ENCODE measurements at regions not wholly inside any gene's neighbourhood (a gene's known extent, or its start where the extent isn't known, plus 50 kb on each side); places are given as distances from the start of the nearest gene placed in this dataset.

GRCh38 chrX:138945219-138945618, 233.7 kb upstream of the FGF13 start:
- TF ChIP-seq NR2C2 (CRISPR knock-in tag; IDR thresholded peaks at IDR 0.05) = no peak
- TF ChIP-seq CREB1 (CRISPR knock-in tag; IDR thresholded peaks at IDR 0.05) = no peak
- no peak for TF ChIP-seq CREM (CRISPR knock-in tag; IDR thresholded peaks at IDR 0.05)

Measured in WTC11 (cell line).